Fibroblast of skin of right quadriceps (primary cell): ENCODE measurements at regions not wholly inside any gene's neighbourhood (a gene's known extent, or its start where the extent isn't known, plus 50 kb on each side); places are given as distances from the start of the nearest gene placed in this dataset.
"Not testable (repeated sequence)": the region's sequence is repeated elsewhere in the genome, so short reads cannot be mapped to it uniquely, and the experiment has no call there.

ENCODE experiments used
- DNase-seq: peaks from one replicate; pipeline ENCODE4 v3.0.0-alpha.2; 2013

GRCh38 chr9:107850653-107851052 lies 361.1 kb upstream of the KLF4 start:
- no peak for DNase-seq

- DNase-seq, result peak; percentile 48
These were observed 358.7 kb upstream of the KLF4 start for GRCh38 chr9:107847978-107848964.

GRCh38 chr9:107842530-107842929 lies 353.0 kb upstream of the KLF4 start:
- no peak for DNase-seq

GRCh38 chr9:107841076-107841475 lies 351.5 kb upstream of the KLF4 start:
- no peak for DNase-seq

- no peak for DNase-seq
These were observed 349.8 kb upstream of the KLF4 start for GRCh38 chr9:107839371-107839770.

- DNase-seq, result no peak
These were observed 349.2 kb upstream of the KLF4 start for GRCh38 chr9:107838766-107839165.

GRCh38 chr9:107836300-107836699 lies 346.7 kb upstream of the KLF4 start:
- DNase-seq, result no peak

GRCh38 chr9:107833295-107833694 lies 343.7 kb upstream of the KLF4 start:
- DNase-seq, result no peak

- DNase-seq, result no peak
These were observed 343.3 kb upstream of the KLF4 start for GRCh38 chr9:107832871-107833270.

GRCh38 chr9:107830479-107830878 lies 340.9 kb upstream of the KLF4 start:
- DNase-seq, result no peak

- DNase-seq, result no peak
These were observed 338.3 kb upstream of the KLF4 start for GRCh38 chr9:107827884-107828283.

- DNase-seq, result no peak
These were observed 337.7 kb upstream of the KLF4 start for GRCh38 chr9:107827304-107827703.

- DNase-seq, result not testable (repeated sequence)
These were observed 337.1 kb upstream of the KLF4 start for GRCh38 chr9:107826688-107826983.

GRCh38 chr9:107824556-107824955 lies 335.0 kb upstream of the KLF4 start:
- no peak for DNase-seq

- no peak for DNase-seq
These were observed 330.4 kb upstream of the KLF4 start for GRCh38 chr9:107819772-107820565.

GRCh38 chr9:107818503-107818829 lies 328.9 kb upstream of the KLF4 start:
- not testable (repeated sequence) for DNase-seq

GRCh38 chr9:107817595-107818502 lies 328.3 kb upstream of the KLF4 start:
- not testable (repeated sequence) for DNase-seq

- no peak for DNase-seq
These were observed 327.0 kb upstream of the KLF4 start for GRCh38 chr9:107816561-107817021.

- no peak for DNase-seq
These were observed 326.4 kb upstream of the KLF4 start for GRCh38 chr9:107815782-107816560.

GRCh38 chr9:107813287-107813686 lies 323.7 kb upstream of the KLF4 start:
- DNase-seq, result no peak

GRCh38 chr9:107810461-107810961 lies 320.9 kb upstream of the KLF4 start:
- DNase-seq, result no peak
